Panc1 (cell line): ENCODE measurements at regions not wholly inside any gene's neighbourhood (a gene's known extent, or its start where the extent isn't known, plus 50 kb on each side); places are given as distances from the start of the nearest gene placed in this dataset.

Source experiments
- ATAC-seq: fragments of 200-7000 bp; cut with Tn5 transposase; 2 replicates; pipeline ENCODE4 v1.9.1; 2020; ENCODE audit warnings: mild to moderate bottlenecking, moderate library complexity
- BruUV-seq: library from RNA; stranded (reverse); fragments of 400-500 nt; replicated peaks from 2 replicates; lab custom pipeline; 2021; lab: Mats Ljungman, UMichigan
- CTCF ChIA-PET: fragments of 300-600 bp; sonication (Branson Sonifier 250); formaldehyde crosslinking; loops from one replicate; lab custom pipeline; 2022; ENCODE audit warnings: antibody characterized with exemption; lab: Charles Lee
- POLR2A ChIA-PET: fragments of 300-600 bp; sonication (Branson Sonifier 250); formaldehyde crosslinking; loops from one replicate; lab custom pipeline; 2022; ENCODE audit warnings: antibody characterized with exemption; lab: Charles Lee
- DNase-seq: peaks from one replicate; pipeline ENCODE4 v3.0.0-alpha.2; 2010; ENCODE audit warnings: low read depth, low spot score
- H3K27ac ChIP-seq: 2 replicates; pipeline ENCODE4 v1.5.1; 2011; ENCODE audit warnings: mild to moderate bottlenecking, low read length, inconsistent platforms
- H3K27me3 ChIP-seq: fragments of 200-500 bp; sonication (Bioruptor generic); 2 replicates; pipeline ENCODE4 v1.6.0; 2014; ENCODE audit warnings: low read length, inconsistent platforms; ENCODE audit not compliant: control insufficient read depth, insufficient read depth
- H3K36me3 ChIP-seq: fragments of 200-500 bp; sonication (Bioruptor generic); 2 replicates; pipeline ENCODE4 v1.5.1; 2014; ENCODE audit warnings: inconsistent platforms, mild to moderate bottlenecking, low read length, moderate library complexity; ENCODE audit not compliant: control insufficient read depth, insufficient read depth
- H3K4me1 ChIP-seq: 2 replicates; pipeline ENCODE4 v1.5.1; 2011; ENCODE audit warnings: inconsistent platforms, mild to moderate bottlenecking, low read length, moderate library complexity; ENCODE audit not compliant: control insufficient read depth, insufficient read depth
- H3K4me3 ChIP-seq, 2 experiments: 2 replicates each; pipeline ENCODE4 v1.5.1; 2011 to 2012; ENCODE audit warnings: low read depth in 2 of 2, low read length in 2 of 2, mild to moderate bottlenecking in 2 of 2, inconsistent platforms in 1 of 2, moderate library complexity in 1 of 2
- H3K9me3 ChIP-seq: fragments of 200-500 bp; sonication (Bioruptor generic); 2 replicates; pipeline ENCODE4 v1.5.1; 2014; ENCODE audit warnings: low read depth, mild to moderate bottlenecking, inconsistent platforms, low read length, moderate library complexity; ENCODE audit not compliant: control insufficient read depth, insufficient read depth
- CTCF ChIP-seq: fragments of 450-650 bp; IDR thresholded peaks from 2 replicates; pipeline ENCODE4 v1.5.1; 2017; ENCODE audit warnings: mild to moderate bottlenecking
- POLR2AphosphoS5 ChIP-seq: IDR thresholded peaks from 2 replicates; pipeline ENCODE4 v1.6.1; 2012; ENCODE audit warnings: mild to moderate bottlenecking, low read depth, low read length, moderate library complexity
- SIN3A ChIP-seq: IDR thresholded peaks from 2 replicates; pipeline ENCODE4 v1.6.1; 2012; ENCODE audit warnings: low read depth, mild to moderate bottlenecking, low read length, moderate library complexity, borderline replicate concordance; ENCODE audit not compliant: insufficient read depth
- TCF7L2 ChIP-seq: IDR thresholded peaks from 2 replicates; pipeline ENCODE4 v1.6.1; 2011; ENCODE audit warnings: mild to moderate bottlenecking, low read depth, low read length, inconsistent platforms
- in situ Hi-C: cut with HindIII; loops from 2 replicates; pipeline ENCODE4 v1.10.0; 2016; ENCODE audit warnings: low sequenced_read_pairs, low pct_unique_long_range_greater_than_20kb
- intact Hi-C: fragments of 100-400 bp; cut with micrococcal nuclease; formaldehyde crosslinking; loops from one replicate; pipeline ENCODE4 v1.10.0; 2022; ENCODE audit not compliant: unreplicated experiment
- TF ChIP-seq, protein P1 (sequence below), 2 experiments: IDR thresholded peaks; 2 replicates each; pipeline ENCODE4 v1.6.1; 2011 to 2012; ENCODE audit warnings: low read depth in 2 of 2, control low read depth in 1 of 2, low read length in 1 of 2, mild to moderate bottlenecking in 1 of 2, moderate library complexity in 1 of 2; ENCODE audit not compliant: insufficient read depth in 1 of 2

GRCh38 chr19:28519952-28520861 is 692.7 kb downstream of the UQCRFS1 start:
- CTCF ChIA-PET: interaction anchor here (0.6 kb wide), 1 partner anchor 344 kb away, joined by 4 read pairs; no protein-coding TSS in a partner anchor
- Histone ChIP-seq H3K4me3 (no peak overlapping the region), H3K36me3 (no peaks in the 10 kb centered on the region), H3K27me3 (no peaks in the 10 kb centered on the region), H3K27ac (no peak overlapping the region), H3K9me3 (no peaks in the 10 kb centered on the region; the same call in 1 of the 2 replicates), H3K4me1 (no peaks in the 10 kb centered on the region)
- no peak for TF ChIP-seq CTCF
- no peak for TF ChIP-seq SIN3A
- TF ChIP-seq, protein P1, sequence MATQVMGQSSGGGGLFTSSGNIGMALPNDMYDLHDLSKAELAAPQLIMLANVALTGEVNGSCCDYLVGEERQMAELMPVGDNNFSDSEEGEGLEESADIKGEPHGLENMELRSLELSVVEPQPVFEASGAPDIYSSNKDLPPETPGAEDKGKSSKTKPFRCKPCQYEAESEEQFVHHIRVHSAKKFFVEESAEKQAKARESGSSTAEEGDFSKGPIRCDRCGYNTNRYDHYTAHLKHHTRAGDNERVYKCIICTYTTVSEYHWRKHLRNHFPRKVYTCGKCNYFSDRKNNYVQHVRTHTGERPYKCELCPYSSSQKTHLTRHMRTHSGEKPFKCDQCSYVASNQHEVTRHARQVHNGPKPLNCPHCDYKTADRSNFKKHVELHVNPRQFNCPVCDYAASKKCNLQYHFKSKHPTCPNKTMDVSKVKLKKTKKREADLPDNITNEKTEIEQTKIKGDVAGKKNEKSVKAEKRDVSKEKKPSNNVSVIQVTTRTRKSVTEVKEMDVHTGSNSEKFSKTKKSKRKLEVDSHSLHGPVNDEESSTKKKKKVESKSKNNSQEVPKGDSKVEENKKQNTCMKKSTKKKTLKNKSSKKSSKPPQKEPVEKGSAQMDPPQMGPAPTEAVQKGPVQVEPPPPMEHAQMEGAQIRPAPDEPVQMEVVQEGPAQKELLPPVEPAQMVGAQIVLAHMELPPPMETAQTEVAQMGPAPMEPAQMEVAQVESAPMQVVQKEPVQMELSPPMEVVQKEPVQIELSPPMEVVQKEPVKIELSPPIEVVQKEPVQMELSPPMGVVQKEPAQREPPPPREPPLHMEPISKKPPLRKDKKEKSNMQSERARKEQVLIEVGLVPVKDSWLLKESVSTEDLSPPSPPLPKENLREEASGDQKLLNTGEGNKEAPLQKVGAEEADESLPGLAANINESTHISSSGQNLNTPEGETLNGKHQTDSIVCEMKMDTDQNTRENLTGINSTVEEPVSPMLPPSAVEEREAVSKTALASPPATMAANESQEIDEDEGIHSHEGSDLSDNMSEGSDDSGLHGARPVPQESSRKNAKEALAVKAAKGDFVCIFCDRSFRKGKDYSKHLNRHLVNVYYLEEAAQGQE (IDR thresholded peaks at IDR 0.05; ENCODE audit: insufficient read depth in 1 of 2, low read depth in 2 of 2, low read length in 1 of 2): no peak
- TF ChIP-seq TCF7L2: no peak
- TF ChIP-seq POLR2AphosphoS5: no peak
- POLR2A ChIA-PET: no interaction called here
- no peak for ATAC-seq
- BruUV-seq: no TSS peak
- intact Hi-C loops: no loop called here
- in situ Hi-C loops: no loop called here
- DNase-seq: no peak

GRCh38 chr19:28519218-28519779 is 693.7 kb downstream of the UQCRFS1 start:
- ATAC-seq: no peak

More at GRCh38 chr19:28519218-28519779, 693.7 kb downstream of the UQCRFS1 start:
- TF ChIP-seq TCF7L2 (no peak), POLR2AphosphoS5 (no peak), CTCF (no peak), SIN3A (no peak)
- TF ChIP-seq, protein P1 (IDR thresholded peaks at IDR 0.05; ENCODE audit: insufficient read depth in 1 of 2, low read depth in 2 of 2, low read length in 1 of 2): no peak
- ChIA-PET CTCF (no interaction called here), POLR2A (no interaction called here)
- H3K27me3 ChIP-seq: no peaks in the 10 kb centered on the region
- BruUV-seq: no TSS peak
- DNase-seq: no peak
- H3K36me3 ChIP-seq: no peaks in the 10 kb centered on the region
- no peak overlapping the region for H3K4me3 ChIP-seq
- H3K27ac ChIP-seq: no peak overlapping the region
- no peaks in the 10 kb centered on the region for H3K4me1 ChIP-seq
- intact Hi-C loops (no loop called here), in situ Hi-C loops (no loop called here)
- no peaks in the 10 kb centered on the region for H3K9me3 ChIP-seq
